Activated CD4-positive, alpha-beta T cell treated with anti-CD3 and anti-CD28 coated beads, Interleukin-2, amount 10 ng/mL, durations not matched to agents 7 days and 5 days (primary cell): ENCODE measurements at regions not wholly inside any gene's neighbourhood (a gene's known extent, or its start where the extent isn't known, plus 50 kb on each side); places are given as distances from the start of the nearest gene placed in this dataset.

Experiments used
- CTCF ChIA-PET: fragments of 350-600 bp; sonication (Branson Sonifier 250); formaldehyde crosslinking; loops from one replicate; lab custom pipeline; 2021; ENCODE audit warnings: antibody characterized with exemption; lab: Charles Lee
- POLR2A ChIA-PET: fragments of 350-600 bp; sonication (Branson Sonifier 250); formaldehyde crosslinking; loops from one replicate; lab custom pipeline; 2021; ENCODE audit warnings: antibody characterized with exemption; lab: Charles Lee
- DNase-seq: peaks from one replicate; pipeline ENCODE4 v3.0.0-alpha.2; 2020
- H3K27ac Mint-ChIP-seq: one replicate; pipeline ENCODE4 v1.8.0; 2021; ENCODE audit warnings: mild to moderate bottlenecking, moderate library complexity, mixed read lengths
- H3K27me3 Mint-ChIP-seq: one replicate; pipeline ENCODE4 v1.8.0; 2021; ENCODE audit warnings: mixed read lengths
- H3K36me3 Mint-ChIP-seq: one replicate; pipeline ENCODE4 v1.8.0; 2021; ENCODE audit warnings: low read depth, mixed read lengths
- H3K4me1 Mint-ChIP-seq: one replicate; pipeline ENCODE4 v1.8.0; 2021; ENCODE audit warnings: mixed read lengths
- H3K4me3 Mint-ChIP-seq: one replicate; pipeline ENCODE4 v1.8.0; 2021; ENCODE audit warnings: mild to moderate bottlenecking, moderate library complexity, mixed read lengths
- H3K9me3 Mint-ChIP-seq: one replicate; pipeline ENCODE4 v1.8.0; 2021; ENCODE audit warnings: mixed read lengths

DNA sequence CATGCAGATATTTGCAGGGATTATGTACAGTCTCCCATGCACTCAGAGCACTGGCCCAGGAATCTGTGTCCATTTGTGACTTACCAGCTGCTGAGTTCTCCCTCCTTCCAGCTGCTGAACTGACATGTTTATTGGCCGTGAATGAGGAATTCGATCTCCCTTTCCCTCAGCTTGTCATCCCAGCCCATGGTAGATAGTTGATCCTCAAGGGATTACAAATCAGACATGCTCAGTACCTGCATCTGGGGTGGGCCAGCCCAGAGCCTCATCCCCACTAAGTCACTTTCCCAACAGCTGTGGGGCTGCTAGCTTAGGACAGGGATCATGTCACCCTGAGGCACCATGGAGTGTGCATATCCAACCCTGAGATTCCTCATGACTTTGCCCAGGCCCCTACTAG is 1284.9 kb upstream of the LRRTM1 start:
- H3K4me1 Mint-ChIP-seq = no peaks in the 10 kb centered on the region
- POLR2A ChIA-PET = no interaction called here

DNA sequence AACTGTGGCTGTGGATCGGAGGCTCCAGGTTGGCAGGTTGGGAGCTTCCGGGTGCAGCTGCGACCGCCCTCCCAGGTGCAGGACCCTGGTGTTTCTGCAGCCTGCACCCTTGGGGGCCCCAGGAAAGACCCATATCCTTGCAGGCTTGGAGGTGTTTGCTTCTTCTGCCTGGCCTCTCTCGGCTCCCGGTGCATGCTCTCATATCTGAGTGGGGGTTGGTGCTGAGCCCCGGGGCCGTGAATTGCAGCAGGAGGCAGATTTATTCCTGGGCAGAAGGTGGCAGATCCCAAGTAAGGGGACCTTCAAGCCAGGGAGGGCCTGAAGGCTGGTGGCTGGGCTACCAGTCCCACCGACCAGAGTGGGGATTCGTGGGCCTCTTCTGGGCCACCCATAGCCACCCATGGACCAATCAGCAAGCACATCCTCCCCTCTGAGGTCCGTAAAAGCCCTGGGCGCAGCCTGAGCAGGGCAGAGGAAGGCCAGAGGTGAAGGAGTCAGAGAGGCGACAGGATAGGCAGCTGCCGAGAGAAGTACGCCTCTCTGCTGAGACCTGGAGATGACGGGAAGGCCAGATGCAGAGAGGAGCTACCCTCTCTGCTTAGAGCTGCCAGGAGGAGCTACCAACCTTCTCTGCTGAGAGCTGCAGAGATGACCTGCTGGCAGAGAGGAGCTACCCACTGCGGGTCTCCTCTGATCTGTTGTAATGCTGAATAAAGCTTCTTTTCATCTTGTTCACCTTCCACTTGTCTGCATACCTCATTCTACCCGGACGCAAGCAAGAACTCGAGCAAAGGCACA is 1279.0 kb upstream of the LRRTM1 start:
- peaks cover 6% of the 10 kb centered on the region for H3K9me3 Mint-ChIP-seq
- H3K36me3 Mint-ChIP-seq = no peaks in the 10 kb centered on the region
- H3K27ac Mint-ChIP-seq = no peak overlapping the region
- no peak for DNase-seq
- ChIA-PET CTCF (no interaction called here), POLR2A (no interaction called here)
- no peak overlapping the region for H3K4me3 Mint-ChIP-seq
- no peaks in the 10 kb centered on the region for H3K4me1 Mint-ChIP-seq
- H3K27me3 Mint-ChIP-seq = no peaks in the 10 kb centered on the region

More for the DNA sequence above, 1284.9 kb upstream of the LRRTM1 start:
- Mint-ChIP-seq H3K27me3 (no peaks in the 10 kb centered on the region), H3K9me3 (peaks cover 4% of the 10 kb centered on the region), H3K36me3 (no peaks in the 10 kb centered on the region), H3K4me3 (no peak overlapping the region), H3K27ac (no peak overlapping the region)
- CTCF ChIA-PET = no interaction called here
- no peak for DNase-seq

DNA sequence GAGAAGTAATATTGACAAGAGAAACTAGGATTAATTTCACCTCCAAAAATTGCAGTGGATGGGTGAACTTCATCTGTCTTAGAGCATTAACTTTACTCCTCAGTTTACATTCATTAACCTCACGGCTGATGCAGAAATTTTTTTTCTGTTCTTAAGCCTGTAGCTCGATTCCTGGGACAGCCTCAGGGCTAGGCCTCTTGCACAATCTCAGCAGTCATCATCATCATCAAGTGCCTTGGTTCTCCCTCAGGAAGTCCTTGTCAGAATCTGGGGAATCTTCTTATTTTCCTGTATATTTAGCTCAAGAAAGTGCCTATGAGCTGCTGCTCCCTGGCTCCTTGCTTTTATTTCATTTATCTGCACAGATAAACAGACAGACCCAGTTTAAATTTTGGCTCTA is 1272.2 kb upstream of the LRRTM1 start:
- no peak for DNase-seq
- POLR2A ChIA-PET = no interaction called here
- CTCF ChIA-PET = no interaction called here
- Mint-ChIP-seq H3K4me3 (no peak overlapping the region), H3K27me3 (no peaks in the 10 kb centered on the region), H3K4me1 (no peaks in the 10 kb centered on the region), H3K36me3 (no peaks in the 10 kb centered on the region), H3K9me3 (peaks cover 3% of the 10 kb centered on the region), H3K27ac (no peak overlapping the region)

DNA sequence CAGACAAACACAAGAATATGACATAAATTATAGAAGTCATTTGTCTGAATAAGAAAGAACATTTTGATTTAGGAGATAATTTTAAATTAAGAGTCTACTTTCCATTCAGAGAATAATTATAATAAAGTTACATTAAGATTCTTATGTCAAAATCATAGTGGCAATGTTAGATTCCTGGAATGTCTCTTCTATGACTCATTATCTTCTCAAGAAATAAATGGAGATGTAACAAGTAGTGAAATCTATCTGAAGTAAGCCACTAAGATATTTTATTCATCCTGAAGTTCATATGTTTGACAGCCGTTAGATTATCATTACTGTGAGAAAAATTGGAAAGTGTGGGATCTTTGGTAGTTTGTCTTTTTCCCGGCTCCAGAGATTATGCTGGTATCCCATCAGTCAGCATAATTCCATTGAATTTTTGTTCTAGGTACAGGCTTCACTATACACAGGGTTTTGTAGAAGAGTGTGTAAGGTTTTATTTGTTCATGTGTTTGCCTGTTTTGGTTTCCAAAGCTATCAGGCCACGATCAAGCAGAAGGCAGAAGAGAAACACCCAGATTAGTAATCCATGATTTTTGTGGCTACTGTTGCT is 1246.6 kb upstream of the LRRTM1 start:
- DNase-seq = no peak
- ChIA-PET CTCF (no interaction called here), POLR2A (no interaction called here)
- Mint-ChIP-seq H3K36me3 (no peaks in the 10 kb centered on the region), H3K4me1 (no peaks in the 10 kb centered on the region), H3K27ac (no peak overlapping the region), H3K9me3 (peaks cover 14% of the 10 kb centered on the region), H3K4me3 (no peak overlapping the region), H3K27me3 (no peaks in the 10 kb centered on the region)

DNA sequence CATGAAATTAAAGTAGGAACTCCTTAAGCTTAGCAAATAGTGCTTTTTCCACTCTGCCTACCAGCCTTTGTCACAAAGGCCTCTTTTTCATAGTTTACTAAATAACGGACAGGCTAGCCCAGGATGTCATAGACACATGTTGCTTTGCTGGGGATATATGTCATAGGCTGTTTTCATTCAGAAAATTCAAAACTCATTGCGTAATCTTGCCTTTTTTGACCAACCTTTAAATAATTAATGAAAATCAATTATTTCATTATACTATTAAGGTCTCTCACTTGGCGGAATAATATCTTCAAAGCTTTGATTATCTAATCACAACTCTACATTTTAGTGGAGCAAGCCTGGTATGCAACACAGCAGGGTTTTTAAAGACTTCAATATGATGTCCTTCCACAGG is 1245.7 kb upstream of the LRRTM1 start:
- no peak overlapping the region for H3K27ac Mint-ChIP-seq
- no peaks in the 10 kb centered on the region for H3K4me1 Mint-ChIP-seq

DNA sequence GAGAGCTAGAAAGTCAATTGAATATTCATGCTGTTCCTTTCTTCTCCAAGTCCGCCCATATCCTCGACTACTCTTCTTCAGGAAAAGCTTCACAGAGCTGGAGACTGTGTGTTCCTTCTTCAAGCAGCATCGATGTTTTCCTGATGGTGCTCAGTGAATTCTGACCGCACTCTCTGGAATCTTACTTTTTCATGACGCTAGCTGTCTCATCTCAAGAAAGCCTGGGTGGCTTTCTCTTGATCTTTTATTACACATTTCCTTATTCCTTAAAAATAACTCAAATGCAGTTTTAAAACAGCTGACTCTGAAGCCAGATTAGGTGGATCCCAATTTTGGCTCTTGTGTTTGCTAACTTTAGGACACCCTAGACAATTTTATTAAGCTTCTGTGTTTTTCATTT is 1245.1 kb upstream of the LRRTM1 start:
- no peak for DNase-seq
- no peak overlapping the region for H3K4me3 Mint-ChIP-seq
- POLR2A ChIA-PET = no interaction called here
- H3K36me3 Mint-ChIP-seq = no peaks in the 10 kb centered on the region
- CTCF ChIA-PET = no interaction called here
- no peak overlapping the region for H3K27ac Mint-ChIP-seq
- H3K27me3 Mint-ChIP-seq = no peaks in the 10 kb centered on the region
- H3K9me3 Mint-ChIP-seq = peaks cover 11% of the 10 kb centered on the region
- H3K4me1 Mint-ChIP-seq = no peaks in the 10 kb centered on the region

More for the DNA sequence above, 1245.7 kb upstream of the LRRTM1 start:
- Mint-ChIP-seq H3K9me3 (peaks cover 14% of the 10 kb centered on the region), H3K27me3 (no peaks in the 10 kb centered on the region), H3K4me3 (no peak overlapping the region), H3K36me3 (no peaks in the 10 kb centered on the region)
- ChIA-PET CTCF (no interaction called here), POLR2A (no interaction called here)
- no peak for DNase-seq

DNA sequence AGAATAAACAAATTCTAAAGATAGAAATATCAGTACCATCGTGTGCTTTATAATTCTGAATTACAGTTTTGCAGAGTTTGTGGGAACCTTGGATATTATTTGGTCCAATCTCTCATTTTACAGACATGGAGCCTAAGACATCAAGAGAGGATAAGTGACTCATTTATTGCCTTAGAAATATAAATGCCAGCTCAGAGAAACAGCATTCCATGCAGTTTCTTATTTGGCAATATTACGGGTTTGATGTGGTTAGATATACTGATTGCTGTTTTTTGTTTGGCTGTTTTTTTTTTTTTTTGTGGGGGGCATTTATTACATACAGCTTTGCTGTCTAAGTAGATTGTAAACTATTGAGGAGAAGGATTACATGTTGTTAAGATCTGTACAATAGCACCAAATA is 1241.1 kb upstream of the LRRTM1 start:
- no peak overlapping the region for H3K27ac Mint-ChIP-seq
- ChIA-PET CTCF (no interaction called here), POLR2A (no interaction called here)
- no peaks in the 10 kb centered on the region for H3K27me3 Mint-ChIP-seq
- H3K4me3 Mint-ChIP-seq = no peak overlapping the region
- peaks cover 3% of the 10 kb centered on the region for H3K9me3 Mint-ChIP-seq
- H3K4me1 Mint-ChIP-seq = no peaks in the 10 kb centered on the region
- H3K36me3 Mint-ChIP-seq = no peaks in the 10 kb centered on the region
- no peak for DNase-seq

DNA sequence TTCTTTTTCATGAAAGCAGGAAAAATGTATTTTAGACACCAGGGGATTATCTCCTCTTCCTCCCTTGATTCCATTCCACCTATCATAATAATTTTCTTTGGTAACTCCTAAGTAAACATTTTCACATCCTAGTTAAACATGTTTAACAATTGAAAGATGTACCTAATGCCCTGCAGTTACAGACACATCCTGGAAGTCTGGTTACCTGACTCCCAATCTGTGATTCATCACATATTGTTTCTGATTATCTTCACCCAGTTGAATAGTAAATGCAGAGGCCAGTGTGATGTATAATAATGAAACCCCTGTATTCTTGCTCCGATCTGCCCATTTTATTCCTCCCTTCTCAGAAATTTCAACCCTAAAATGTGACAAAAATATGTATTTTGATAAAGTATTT is 1237.6 kb upstream of the LRRTM1 start:
- Mint-ChIP-seq H3K27me3 (no peaks in the 10 kb centered on the region), H3K9me3 (peaks cover 2% of the 10 kb centered on the region), H3K27ac (no peak overlapping the region), H3K4me3 (no peak overlapping the region), H3K4me1 (no peaks in the 10 kb centered on the region), H3K36me3 (no peaks in the 10 kb centered on the region)
- CTCF ChIA-PET = no interaction called here
- DNase-seq = no peak
- POLR2A ChIA-PET = no interaction called here

DNA sequence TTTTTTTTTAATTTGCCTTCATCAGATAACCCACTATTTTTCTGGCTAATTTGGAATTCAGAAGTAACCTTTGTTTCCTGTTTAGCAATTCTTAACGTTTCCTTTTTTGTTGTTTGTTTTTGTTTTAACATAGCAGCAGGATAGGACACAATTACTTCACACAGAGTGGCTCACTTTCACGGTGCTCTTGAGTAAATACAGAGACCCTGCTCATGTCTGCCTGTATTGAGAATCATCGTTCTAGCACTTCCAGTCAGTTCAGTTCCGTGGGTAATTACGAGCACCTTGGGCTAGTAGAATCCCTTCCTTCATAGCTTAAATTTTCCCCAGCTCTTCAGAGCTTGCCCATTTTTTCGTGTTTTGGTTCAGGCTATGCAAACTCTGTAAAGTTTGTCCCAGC is 1225.4 kb upstream of the LRRTM1 start:
- H3K27me3 Mint-ChIP-seq = no peaks in the 10 kb centered on the region
- ChIA-PET POLR2A (no interaction called here), CTCF (no interaction called here)
- H3K4me3 Mint-ChIP-seq = no peak overlapping the region
- no peak overlapping the region for H3K27ac Mint-ChIP-seq
- no peak for DNase-seq
- no peaks in the 10 kb centered on the region for H3K4me1 Mint-ChIP-seq
- H3K9me3 Mint-ChIP-seq = peaks cover 15% of the 10 kb centered on the region
- no peaks in the 10 kb centered on the region for H3K36me3 Mint-ChIP-seq

DNA sequence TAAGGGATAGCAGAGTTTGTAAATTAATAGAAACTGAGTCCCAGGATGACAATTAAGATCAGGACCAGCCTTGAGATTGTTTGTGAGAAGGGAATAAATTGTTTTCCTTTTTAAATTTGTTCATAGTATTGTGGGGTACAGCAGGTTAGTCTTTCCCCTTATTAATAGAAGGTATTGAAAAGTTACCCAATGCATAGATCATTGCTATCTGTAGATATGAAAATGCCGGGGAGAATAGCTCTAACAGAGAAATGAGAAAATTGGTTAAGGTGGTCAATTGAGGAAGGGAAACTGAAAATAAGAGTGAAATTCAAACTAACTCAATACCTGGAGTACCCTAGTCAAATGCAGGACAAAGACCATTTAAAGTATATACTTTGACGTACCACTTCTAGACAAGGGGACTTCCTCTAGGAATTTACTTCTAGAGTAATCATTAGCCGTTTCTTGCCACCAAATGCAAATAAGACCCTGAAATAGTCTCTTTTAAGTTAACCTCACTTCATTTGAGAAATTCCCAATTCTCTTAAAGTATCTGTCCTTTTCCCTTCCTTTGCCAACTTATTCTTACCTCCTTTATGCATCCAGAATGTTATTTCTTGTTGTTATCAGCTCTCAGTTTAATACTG is 1224.4 kb upstream of the LRRTM1 start:
- ChIA-PET CTCF (no interaction called here), POLR2A (no interaction called here)
- no peaks in the 10 kb centered on the region for H3K4me1 Mint-ChIP-seq
- no peak for DNase-seq
- no peak overlapping the region for H3K4me3 Mint-ChIP-seq
- no peak overlapping the region for H3K27ac Mint-ChIP-seq
- H3K9me3 Mint-ChIP-seq = peaks cover 15% of the 10 kb centered on the region
- no peaks in the 10 kb centered on the region for H3K27me3 Mint-ChIP-seq
- no peaks in the 10 kb centered on the region for H3K36me3 Mint-ChIP-seq

DNA sequence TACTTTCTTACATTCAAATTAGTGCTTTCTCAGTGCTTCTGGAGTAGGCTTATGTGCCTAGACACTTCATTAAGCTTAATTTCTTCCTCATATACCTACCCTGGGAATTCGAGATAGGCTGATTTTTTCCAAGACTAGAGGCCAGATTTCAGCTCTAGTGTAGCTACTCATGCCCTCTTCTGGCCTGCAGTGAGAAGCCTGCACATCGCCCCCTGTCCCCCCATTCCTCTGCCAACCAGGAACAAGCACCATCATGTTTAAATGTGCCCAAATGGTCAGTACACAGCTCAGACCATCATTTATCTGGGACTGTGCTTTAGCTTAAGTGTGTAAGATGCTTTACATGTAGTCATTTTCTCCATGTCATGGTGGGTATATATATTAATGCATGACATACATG is 1218.8 kb upstream of the LRRTM1 start:
- no peak overlapping the region for H3K4me3 Mint-ChIP-seq
- DNase-seq = no peak
- H3K27ac Mint-ChIP-seq = no peak overlapping the region
- POLR2A ChIA-PET = no interaction called here
- no peaks in the 10 kb centered on the region for H3K36me3 Mint-ChIP-seq
- H3K27me3 Mint-ChIP-seq = no peaks in the 10 kb centered on the region
- CTCF ChIA-PET = no interaction called here
- no peaks in the 10 kb centered on the region for H3K4me1 Mint-ChIP-seq
- H3K9me3 Mint-ChIP-seq = peaks cover 13% of the 10 kb centered on the region

DNA sequence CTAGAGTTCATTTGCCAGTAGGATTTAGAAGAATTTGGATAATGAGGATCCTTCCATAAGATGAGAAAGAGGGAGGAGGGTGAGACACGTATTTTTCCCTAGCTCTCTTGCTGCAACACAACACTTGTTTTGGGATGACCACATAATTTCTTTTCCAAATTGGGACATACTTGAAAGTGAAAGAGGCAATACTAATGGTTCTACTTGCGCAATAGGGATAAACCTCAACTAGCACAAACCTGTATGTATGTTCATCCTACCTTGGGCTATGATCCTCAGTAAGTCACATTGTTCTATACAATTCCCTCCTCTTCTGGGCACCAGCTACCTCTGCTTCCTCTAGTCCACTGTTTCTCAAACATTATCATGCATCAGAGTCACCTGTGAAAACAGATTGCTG is 1208.8 kb upstream of the LRRTM1 start:
- no peaks in the 10 kb centered on the region for H3K36me3 Mint-ChIP-seq
- DNase-seq = no peak
- H3K27ac Mint-ChIP-seq = no peak overlapping the region
- no peaks in the 10 kb centered on the region for H3K27me3 Mint-ChIP-seq
- H3K4me3 Mint-ChIP-seq = no peak overlapping the region
- ChIA-PET CTCF (interaction anchor here (0.6 kb wide), 1 partner anchor 171 kb away, joined by 7 read pairs; no protein-coding TSS in a partner anchor), POLR2A (no interaction called here)
- no peaks in the 10 kb centered on the region for H3K4me1 Mint-ChIP-seq
- H3K9me3 Mint-ChIP-seq = peaks cover 6% of the 10 kb centered on the region

DNA sequence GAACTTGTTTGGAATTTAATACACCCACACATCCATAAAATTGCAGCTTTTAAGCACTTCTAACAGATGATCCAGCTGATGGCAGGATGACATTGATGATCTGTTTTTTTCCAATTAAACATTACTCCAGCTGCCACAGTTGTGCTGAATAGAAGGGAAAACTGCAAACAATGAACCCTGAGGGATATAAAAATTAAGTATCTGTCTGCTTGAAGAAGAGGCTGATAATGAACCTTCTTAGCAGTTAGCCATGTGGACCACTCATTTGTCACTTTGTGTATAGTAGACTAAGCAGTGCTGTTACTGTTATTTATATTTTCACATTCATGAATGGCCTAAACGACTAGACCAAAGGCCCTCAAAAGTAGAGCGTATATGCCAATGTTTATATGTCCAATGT is 1201.0 kb upstream of the LRRTM1 start:
- ChIA-PET CTCF (no interaction called here), POLR2A (no interaction called here)
- H3K36me3 Mint-ChIP-seq = no peaks in the 10 kb centered on the region
- H3K9me3 Mint-ChIP-seq = peaks cover 4% of the 10 kb centered on the region
- H3K27ac Mint-ChIP-seq = no peak overlapping the region
- no peak for DNase-seq
- H3K27me3 Mint-ChIP-seq = no peaks in the 10 kb centered on the region
- no peak overlapping the region for H3K4me3 Mint-ChIP-seq
- H3K4me1 Mint-ChIP-seq = no peaks in the 10 kb centered on the region
